A549 (cell line): ENCODE measurements at regions not wholly inside any gene's neighbourhood (a gene's known extent, or its start where the extent isn't known, plus 50 kb on each side); places are given as distances from the start of the nearest gene placed in this dataset.

Experiments
- ATAC-seq, 2 experiments: fragments of 200-7000 bp in 1 of 2; fragments of >200 bp in 1 of 2; cut with Nextera tagmentation in 1 of 2; cut with Tn5 transposase in 1 of 2; 3 replicates each; pipeline versions ENCODE4 v1.8.0 to v1.9.1; 2018 to 2020; ENCODE audit warnings: mild to moderate bottlenecking in 1 of 2, moderate library complexity in 1 of 2
- CTCF ChIA-PET: fragments of 300-600 bp; sonication (Branson Sonifier 250); formaldehyde crosslinking; extraction: SDS; loops from one replicate; lab custom pipeline; 2021; ENCODE audit warnings: antibody characterized with exemption, inconsistent platforms; lab: Yijun Ruan, JAX
- POLR2A ChIA-PET: fragments of 350-600 bp; formaldehyde crosslinking; extraction: SDS; loops from one replicate; lab custom pipeline; 2021; ENCODE audit warnings: antibody characterized with exemption, inconsistent platforms; lab: Yijun Ruan, JAX
- DNase-seq, 2 experiments: peaks; one replicate each; pipeline versions ENCODE4 v3.0.0 to v3.0.0-alpha.2; 2011 to 2016; ENCODE audit warnings: low read depth in 1 of 2, low spot score in 1 of 2
- FAIRE-seq: peaks from 2 replicates; lab custom pipeline; 2011; peaks lifted over from hg19 to GRCh38; lab: Jason Lieb, UNC
- H3K27ac ChIP-seq, 2 experiments: fragments of >200 bp; sonication (Bioruptor Twin); formaldehyde crosslinking; 3 replicates each; pipeline ENCODE4 v1.5.1; 2016 to 2017
- H3K4me1 ChIP-seq: fragments of >200 bp; sonication (Bioruptor Twin); formaldehyde crosslinking; 3 replicates; pipeline ENCODE4 v1.6.1; 2016
- H3K4me2 ChIP-seq: fragments of >200 bp; sonication (Bioruptor Twin); formaldehyde crosslinking; 3 replicates; pipeline ENCODE4 v1.6.1; 2016
- H3K4me3 ChIP-seq: fragments of >200 bp; sonication (Bioruptor Twin); formaldehyde crosslinking; 3 replicates; pipeline ENCODE4 v1.5.1; 2016
- H3K9me3 ChIP-seq: fragments of >200 bp; sonication (Bioruptor Twin); formaldehyde crosslinking; 3 replicates; pipeline ENCODE4 v1.6.1; 2016
- BCL3 ChIP-seq: fragments of >200 bp; sonication (Bioruptor Twin); formaldehyde crosslinking; IDR thresholded peaks from 3 replicates; pipeline ENCODE4 v1.6.1; 2016
- CBX2 ChIP-seq: fragments of 200-600 bp; sonication (generic); IDR thresholded peaks from 2 replicates; pipeline ENCODE4 v1.6.1; 2016; ENCODE audit warnings: low read depth, mild to moderate bottlenecking, borderline replicate concordance
- CBX8 ChIP-seq: fragments of 200-600 bp; sonication (generic); IDR thresholded peaks from 2 replicates; pipeline ENCODE4 v1.6.1; 2016
- CHD2 ChIP-seq: fragments of 150-350 bp; IDR thresholded peaks from 2 replicates; pipeline ENCODE4 v1.6.1; 2014; ENCODE audit warnings: low read length; ENCODE audit not compliant: partially characterized antibody
- ELK1 ChIP-seq: fragments of 150-350 bp; IDR thresholded peaks from 2 replicates; pipeline ENCODE4 v1.6.1; 2014; ENCODE audit warnings: low read depth, mild to moderate bottlenecking, low read length
- ESRRA ChIP-seq: fragments of 150-350 bp; IDR thresholded peaks from 2 replicates; pipeline ENCODE4 v1.6.1; 2014; ENCODE audit warnings: mild to moderate bottlenecking, low read length, borderline replicate concordance
- FOSL2 ChIP-seq, 2 experiments: fragments of 450-650 bp in 1 of 2; fragments of >200 bp in 1 of 2; sonication (Bioruptor Twin) in 1 of 2; formaldehyde crosslinking; IDR thresholded peaks; 2 replicates each; pipeline versions ENCODE4 v1.5.0 to v1.6.1; 2016 to 2020; ENCODE audit warnings: mild to moderate bottlenecking in 1 of 2, moderate library complexity in 1 of 2
- FOXS1 ChIP-seq: fragments of 250-450 bp; sonication (Bioruptor Pico); IDR thresholded peaks from 2 replicates; pipeline ENCODE4 v1.5.0; 2020; ENCODE audit warnings: mild to moderate bottlenecking, moderate library complexity
- HDAC2 ChIP-seq: fragments of 200-600 bp; sonication (generic); IDR thresholded peaks from 2 replicates; pipeline ENCODE4 v1.6.1; 2016
- HES2 ChIP-seq: fragments of >200 bp; sonication (Bioruptor Twin); formaldehyde crosslinking; IDR thresholded peaks from 2 replicates; pipeline ENCODE4 v1.6.1; 2016
- HEYL ChIP-seq: fragments of 250-450 bp; sonication (Bioruptor Pico); IDR thresholded peaks from 2 replicates; pipeline ENCODE4 v1.8.0; 2021; ENCODE audit warnings: mild to moderate bottlenecking, moderate library complexity
- HOXA7 ChIP-seq: fragments of 250-450 bp; sonication (Bioruptor Pico); IDR thresholded peaks from 2 replicates; pipeline ENCODE4 v1.5.0; 2020; ENCODE audit warnings: mild to moderate bottlenecking, moderate library complexity
- HOXB13 ChIP-seq: fragments of 250-450 bp; sonication (Bioruptor Pico); IDR thresholded peaks from 2 replicates; pipeline ENCODE4 v1.5.0; 2020; ENCODE audit warnings: low read depth, mild to moderate bottlenecking, moderate library complexity
- KDM1A ChIP-seq: fragments of 200-600 bp; sonication (generic); IDR thresholded peaks from 2 replicates; pipeline ENCODE4 v1.6.1; 2016; ENCODE audit warnings: low read depth, mild to moderate bottlenecking
- KDM5A ChIP-seq: fragments of 200-600 bp; sonication (generic); IDR thresholded peaks from 2 replicates; pipeline ENCODE4 v1.6.1; 2016; ENCODE audit warnings: antibody characterized with exemption, mild to moderate bottlenecking
- MAFK ChIP-seq: fragments of 450-650 bp; IDR thresholded peaks from 2 replicates; pipeline ENCODE4 v1.6.1; 2014; ENCODE audit not compliant: partially characterized antibody
- MAX ChIP-seq: IDR thresholded peaks from 2 replicates; pipeline ENCODE4 v1.6.1; 2012
- MAZ ChIP-seq: fragments of 150-350 bp; IDR thresholded peaks from 2 replicates; pipeline ENCODE4 v1.6.1; 2014; ENCODE audit warnings: antibody characterized with exemption, low read depth, low read length, borderline replicate concordance
- PBX3 ChIP-seq: IDR thresholded peaks from 2 replicates; pipeline ENCODE4 v1.6.1; 2012
- PHF8 ChIP-seq: fragments of 200-600 bp; sonication (generic); IDR thresholded peaks from 2 replicates; pipeline ENCODE4 v1.6.1; 2016; ENCODE audit warnings: low read depth, mild to moderate bottlenecking, antibody characterized with exemption, moderate library complexity, borderline replicate concordance
- POLR2A ChIP-seq: IDR thresholded peaks from 2 replicates; pipeline ENCODE4 v1.6.1; 2012; ENCODE audit warnings: mild to moderate bottlenecking, low read length
- RAD21 ChIP-seq, 2 experiments: fragments of >200 bp in 1 of 2; sonication (Bioruptor Twin) in 1 of 2; formaldehyde crosslinking in 1 of 2; IDR thresholded peaks in 1 of 2; conservative IDR thresholded peaks in 1 of 2; 2 replicates in 1 of 2; 3 replicates in 1 of 2; pipeline ENCODE4 v1.6.1; 2012 to 2018; ENCODE audit warnings: inconsistent platforms in 1 of 2
- RCOR1 ChIP-seq: fragments of 150-350 bp; IDR thresholded peaks from 2 replicates; pipeline ENCODE4 v1.6.1; 2014; ENCODE audit warnings: antibody characterized with exemption, low read length, low read depth
- REST ChIP-seq: fragments of 200-600 bp; sonication (generic); IDR thresholded peaks from 2 replicates; pipeline ENCODE4 v1.6.1; 2016; ENCODE audit warnings: antibody characterized with exemption, mild to moderate bottlenecking, moderate library complexity
- RFX5 ChIP-seq: fragments of 450-650 bp; IDR thresholded peaks from 2 replicates; pipeline ENCODE4 v1.7.1; 2014; ENCODE audit warnings: antibody characterized with exemption, mild to moderate bottlenecking, moderate library complexity
- RNF2 ChIP-seq: fragments of 200-600 bp; sonication (generic); IDR thresholded peaks from 2 replicates; pipeline ENCODE4 v1.6.1; 2016; ENCODE audit warnings: low read depth, mild to moderate bottlenecking, antibody characterized with exemption, moderate library complexity, borderline replicate concordance
- WGBS: methylation state at CpG from one replicate; pipeline ENCODE4 v1.1.6; 2017; ENCODE audit errors: missing lambda C conversion rate; 5-methylcytosine and 5-hydroxymethylcytosine counted together

- Histone ChIP-seq H3K27ac (no peak overlapping the region), H3K4me2 (no peak overlapping the region), H3K9me3 (no peaks in the 10 kb centered on the region), H3K4me1 (no peaks in the 10 kb centered on the region), H3K4me3 (no peak overlapping the region)
- FAIRE-seq (no peak), DNase-seq (no peak), ATAC-seq (no peak)
- no peak for TF ChIP-seq KDM1A
- TF ChIP-seq HEYL (CRISPR knock-in tag): no peak
- no peak for TF ChIP-seq MAZ
- no peak for TF ChIP-seq ELK1
- no peak for TF ChIP-seq PHF8
- TF ChIP-seq MAFK: no peak
- TF ChIP-seq MAX: no peak
- POLR2A ChIA-PET: no interaction called here
- CTCF ChIA-PET: no interaction called here
- WGBS: 7% methylated on average over 4 of the region's 4 CpGs
Measured at GRCh38 chr3:54065586-54065985, 56.8 kb upstream of the CACNA2D3 start.

GRCh38 chr3:54065140-54065539 is 57.2 kb upstream of the CACNA2D3 start:
- no peak for FAIRE-seq
- Histone ChIP-seq H3K4me2 (no peak overlapping the region), H3K4me1 (no peaks in the 10 kb centered on the region), H3K27ac (no peak overlapping the region), H3K9me3 (no peaks in the 10 kb centered on the region), H3K4me3 (no peak overlapping the region)
- no peak for DNase-seq
- no peak for ATAC-seq
- no peak for TF ChIP-seq RNF2
- TF ChIP-seq PBX3: no peak
- TF ChIP-seq POLR2A: no peak
- no peak for TF ChIP-seq HES2
- no peak for TF ChIP-seq CBX8
- no peak for TF ChIP-seq RCOR1
- TF ChIP-seq ELK1: no peak
- no peak for TF ChIP-seq CHD2
- ChIA-PET CTCF (no interaction called here), POLR2A (no interaction called here)
- WGBS: 51% methylated on average over 4 of the region's 4 CpGs

GRCh38 chr3:54064486-54064885 is 57.9 kb upstream of the CACNA2D3 start:
- POLR2A ChIA-PET: no interaction called here
- FAIRE-seq: no peak
- ATAC-seq: no peak
- no peak overlapping the region for H3K4me2 ChIP-seq
- WGBS: 38% methylated on average over 8 of the region's 8 CpGs
- DNase-seq: no peak
- no peak overlapping the region for H3K4me3 ChIP-seq
- H3K27ac ChIP-seq: no peak overlapping the region
- no peaks in the 10 kb centered on the region for H3K4me1 ChIP-seq
- no peak for TF ChIP-seq BCL3
- no peak for TF ChIP-seq FOXS1 (CRISPR knock-in tag)
- TF ChIP-seq HEYL (CRISPR knock-in tag): no peak
- TF ChIP-seq REST: no peak
- TF ChIP-seq HOXA7 (CRISPR knock-in tag): no peak
- no peak for TF ChIP-seq FOSL2 (IDR thresholded peaks at IDR 0.05)
- no peak for TF ChIP-seq FOSL2 (CRISPR knock-in tag; IDR thresholded peaks at IDR 0.05)
- TF ChIP-seq HOXB13 (CRISPR knock-in tag): no peak
- no peak for TF ChIP-seq RAD21 (conservative IDR thresholded peaks at IDR 0.05 in 1 of 2, IDR thresholded peaks at IDR 0.05 in 1 of 2)
- no peak for TF ChIP-seq CBX2
- no peak for TF ChIP-seq RFX5
- TF ChIP-seq ESRRA: no peak
- TF ChIP-seq KDM5A: no peak
- TF ChIP-seq HDAC2: no peak
- TF ChIP-seq, all 56 proteins: peak for 0
- no peaks in the 10 kb centered on the region for H3K9me3 ChIP-seq
- CTCF ChIA-PET: no interaction called here
